KG1 (cell line): ENCODE measurements at regions not wholly inside any gene's neighbourhood (a gene's known extent, or its start where the extent isn't known, plus 50 kb on each side); places are given as distances from the start of the nearest gene placed in this dataset.

Experiments
- DNase-seq: peaks from one replicate; lab custom pipeline; 2025; lab: John Stamatoyannopoulos, UW

DNA sequence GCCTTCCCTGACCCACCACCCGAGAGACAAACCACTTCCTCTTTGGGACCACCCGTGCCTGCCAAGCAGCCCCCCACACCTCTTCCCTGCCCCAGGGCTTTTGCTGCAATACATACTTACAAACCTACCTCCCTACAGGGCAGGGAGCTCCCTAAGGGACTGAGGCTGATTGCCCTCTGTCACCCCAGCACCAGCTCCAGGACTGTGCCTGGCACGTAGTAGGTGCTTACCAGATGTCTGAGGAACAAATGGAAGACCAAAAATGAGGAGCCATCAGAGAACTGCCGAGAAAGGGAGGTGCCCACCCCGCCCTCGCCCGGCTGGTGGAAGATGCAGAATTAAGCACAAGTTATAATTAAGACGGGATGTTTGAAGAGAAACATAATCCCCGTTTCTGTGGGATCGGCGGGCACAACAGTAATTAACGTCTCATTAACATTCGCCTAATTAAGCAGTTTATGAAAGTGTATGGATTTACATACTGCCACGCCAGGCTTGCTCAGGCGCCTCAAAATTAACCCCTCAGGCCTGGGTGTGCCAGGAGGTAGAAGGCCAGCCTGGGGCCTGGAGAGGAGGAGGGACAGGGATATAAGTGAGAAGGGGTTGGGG lies 130.1 kb upstream of the LINGO1 start:
- no peak for DNase-seq

DNA sequence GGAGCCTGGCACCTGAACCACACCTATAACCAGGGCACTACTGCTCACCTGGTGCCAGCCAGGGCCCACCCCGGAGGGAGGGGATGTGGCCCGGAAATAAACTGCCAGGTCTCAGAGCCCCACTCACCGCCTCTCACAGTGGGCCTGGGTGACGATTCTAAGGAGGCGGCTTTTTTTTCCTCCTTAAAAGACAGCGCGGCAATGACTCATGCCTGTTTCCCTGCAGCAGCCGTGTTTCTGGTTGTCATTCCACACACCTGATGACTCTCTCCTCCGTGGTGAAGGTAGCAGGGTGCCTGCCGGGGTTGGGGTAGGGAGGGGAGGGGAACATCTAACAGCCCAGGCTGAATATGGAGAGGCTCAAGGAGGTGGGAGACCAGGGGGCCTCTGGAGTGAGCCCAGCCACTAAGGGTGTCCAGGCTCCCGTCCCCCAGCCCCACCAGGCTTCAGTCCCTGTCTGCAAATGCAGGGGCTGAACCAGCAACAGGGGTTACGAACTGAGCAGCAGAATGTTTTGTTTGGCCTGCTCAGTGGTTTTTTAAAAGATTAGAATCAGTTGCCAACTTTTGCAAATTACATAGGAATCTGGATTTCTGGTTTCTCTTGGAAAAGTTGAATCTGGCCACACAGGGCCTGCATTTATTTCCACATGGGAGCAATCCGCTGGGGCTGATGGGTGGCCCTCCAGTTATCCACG lies 127.3 kb upstream of the LINGO1 start:
- DNase-seq = no peak

- no peak for DNase-seq
These were observed 121.2 kb upstream of the LINGO1 start for GRCh38 chr15:77753939-77754338.

GRCh38 chr15:77753281-77753873 lies 120.7 kb upstream of the LINGO1 start:
- DNase-seq = no peak

GRCh38 chr15:77749998-77750540 lies 117.4 kb upstream of the LINGO1 start:
- no peak for DNase-seq

DNA sequence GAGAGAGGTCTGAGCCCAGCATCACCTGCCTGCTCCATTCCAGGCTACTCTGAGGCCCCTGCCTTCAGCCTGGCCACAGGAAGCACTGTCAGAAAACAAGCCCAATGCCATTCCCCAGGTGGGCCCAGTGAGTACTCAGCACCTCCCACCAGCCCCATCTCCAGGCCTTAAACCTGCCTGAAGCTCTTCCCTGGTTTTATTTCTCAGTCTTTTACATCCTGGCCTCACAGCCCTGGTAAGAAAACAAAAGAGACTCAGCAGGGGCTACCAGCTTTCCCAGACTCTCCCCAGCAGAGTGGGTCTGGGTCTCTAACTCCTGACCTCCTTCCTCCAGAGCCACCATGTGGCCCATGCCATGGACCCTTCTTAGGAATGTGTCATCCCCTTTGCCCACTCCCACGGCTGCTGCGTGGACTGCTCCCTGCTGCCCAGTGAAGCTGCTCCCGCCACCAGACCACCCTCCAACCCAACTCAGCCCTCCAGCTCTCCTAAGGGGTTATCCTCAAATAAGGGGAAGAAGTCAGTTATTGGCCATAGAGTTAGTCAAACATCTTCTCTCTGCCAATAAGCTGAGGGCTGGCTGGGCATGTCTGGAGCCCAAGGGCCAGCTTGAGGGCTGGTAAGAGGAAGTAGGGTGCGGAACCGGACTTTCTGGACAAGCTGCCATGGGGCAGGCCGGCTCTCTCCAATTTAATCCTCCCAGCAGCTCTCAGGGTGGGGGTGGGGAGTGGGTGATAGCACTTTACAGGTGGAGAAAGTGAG lies 116.7 kb upstream of the LINGO1 start:
- DNase-seq = no peak

GRCh38 chr15:77748078-77749064 lies 115.7 kb upstream of the LINGO1 start:
- DNase-seq = no peak

- no peak for DNase-seq
These were observed 114.7 kb upstream of the LINGO1 start for GRCh38 chr15:77747175-77748077.

- DNase-seq = no peak
These were observed 113.8 kb upstream of the LINGO1 start for GRCh38 chr15:77746254-77747174.

DNA sequence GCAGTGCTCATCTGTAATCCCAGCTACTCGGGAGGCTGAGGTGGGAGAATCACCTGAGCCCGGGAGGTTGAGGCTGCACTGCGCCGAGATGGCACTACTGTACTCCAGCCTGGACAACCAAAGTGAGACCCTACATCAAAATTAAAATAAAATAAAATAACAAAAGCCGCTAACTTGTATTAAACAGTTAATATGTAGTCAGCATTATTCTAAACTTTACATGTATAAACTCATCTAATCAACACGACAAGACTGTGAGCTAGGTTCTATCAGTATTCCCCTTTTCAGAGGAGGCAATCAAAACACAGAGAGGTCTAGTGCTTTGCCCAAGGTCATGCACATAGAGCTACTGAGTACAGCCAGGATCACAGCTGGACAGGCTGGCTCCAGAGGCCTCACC lies 111.7 kb upstream of the LINGO1 start:
- no peak for DNase-seq

GRCh38 chr15:77742570-77742969 lies 109.9 kb upstream of the LINGO1 start:
- DNase-seq = no peak

- no peak for DNase-seq
These were observed 109.4 kb upstream of the LINGO1 start for GRCh38 chr15:77742127-77742526.

DNA sequence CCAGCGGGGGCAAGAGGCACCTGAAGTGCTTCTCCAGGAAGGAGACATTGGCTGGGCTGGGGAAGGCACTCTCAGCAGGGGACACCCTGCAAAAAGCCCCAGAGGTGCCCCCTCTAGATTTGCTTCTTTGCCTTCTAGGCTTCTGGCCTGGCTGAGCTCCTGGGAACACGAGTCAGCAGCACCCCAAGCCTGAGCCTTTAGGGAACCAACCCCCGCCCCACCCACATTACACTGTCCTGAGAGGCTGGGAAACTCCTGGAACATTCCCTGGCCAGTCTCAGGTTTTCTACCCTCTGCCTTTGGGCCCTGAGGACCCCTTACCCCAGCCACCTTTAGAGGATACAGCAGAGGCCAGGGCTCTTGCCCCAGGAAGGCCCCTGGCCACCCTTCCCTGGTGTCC lies 108.4 kb upstream of the LINGO1 start:
- no peak for DNase-seq

DNA sequence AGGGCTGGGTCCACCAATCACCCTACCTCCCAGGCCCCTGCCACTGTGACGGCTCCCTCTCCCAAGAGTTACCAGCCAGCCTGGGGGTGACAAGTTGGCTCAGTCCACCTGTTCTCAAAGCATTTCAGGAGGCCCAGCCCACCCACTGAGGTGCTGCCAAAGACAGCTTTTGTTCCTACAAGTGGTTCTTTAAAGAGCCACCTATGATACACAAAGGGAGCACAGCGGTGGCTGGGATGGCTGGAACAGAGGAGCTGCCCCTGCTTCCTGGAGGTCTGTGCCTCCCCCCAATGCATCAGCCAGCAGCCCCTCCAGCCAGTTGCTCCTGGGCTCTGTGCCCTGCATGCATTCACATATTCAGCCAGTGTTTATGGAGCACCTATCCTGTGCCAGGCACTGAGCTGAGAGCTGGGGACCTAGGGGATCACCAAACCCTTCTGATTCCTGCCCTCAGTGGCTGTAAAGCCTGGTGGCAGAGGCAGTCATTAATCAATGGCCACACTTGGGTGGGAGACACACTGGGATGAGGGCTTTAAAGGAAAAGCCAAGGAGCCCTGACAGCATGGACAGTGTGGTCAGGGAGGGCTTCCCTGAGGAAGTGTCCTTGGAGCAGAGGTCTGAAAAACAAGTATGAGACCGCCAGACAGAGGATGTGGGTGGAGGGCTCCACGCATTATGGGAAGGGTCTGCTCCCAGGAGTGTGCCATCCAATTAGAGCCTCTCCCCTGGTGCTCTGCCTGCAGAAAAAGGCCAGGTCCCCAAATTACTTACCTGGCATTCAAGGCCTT lies 107.1 kb upstream of the LINGO1 start:
- DNase-seq = no peak

- no peak for DNase-seq
These were observed 106.0 kb upstream of the LINGO1 start for GRCh38 chr15:77738441-77739302.

- no peak for DNase-seq
These were observed 105.3 kb upstream of the LINGO1 start for GRCh38 chr15:77738038-77738370.

DNA sequence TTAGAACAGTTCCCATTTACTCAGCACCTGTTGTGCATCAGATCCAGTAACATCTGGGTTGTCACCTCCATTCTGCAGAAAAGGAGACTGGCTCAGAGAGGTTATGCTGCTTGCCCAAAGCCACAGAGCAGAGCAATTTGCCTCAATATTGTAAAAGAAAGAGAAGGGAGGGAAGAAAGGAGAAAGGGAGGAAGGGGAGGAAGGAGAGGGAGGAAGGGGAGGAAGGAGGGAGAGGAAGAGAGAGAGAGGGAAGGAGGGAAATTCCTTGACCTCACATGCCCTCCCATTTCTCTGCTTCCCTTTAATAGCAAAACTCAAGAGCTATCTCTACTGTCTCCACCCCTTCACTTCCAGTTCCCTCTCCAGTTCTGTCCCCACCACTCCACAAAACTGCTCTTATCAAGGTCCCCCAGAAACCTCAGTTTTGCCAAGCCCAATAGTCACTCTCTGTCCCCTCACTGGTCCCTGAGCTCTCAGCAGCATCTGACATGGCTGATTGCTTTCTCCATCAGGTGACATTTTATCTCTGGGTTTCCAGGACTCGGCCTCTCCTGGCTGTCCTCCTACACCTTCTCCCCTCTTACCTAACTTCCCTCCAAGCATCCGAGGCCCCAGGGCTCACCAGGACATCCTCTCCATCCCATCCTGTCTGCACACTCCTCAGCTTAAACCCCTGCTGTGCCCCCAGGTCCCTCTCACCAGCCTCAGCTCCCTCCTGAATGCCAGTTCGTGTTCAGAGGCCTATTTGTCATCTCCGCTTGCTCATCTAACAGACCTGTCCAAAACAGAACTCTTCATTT lies 104.7 kb upstream of the LINGO1 start:
- no peak for DNase-seq
